ENCODE measurements at regions not wholly inside any gene's neighbourhood (a gene's known extent, or its start where the extent isn't known, plus 50 kb on each side); places are given as distances from the start of the nearest gene placed in this dataset.

DNA sequence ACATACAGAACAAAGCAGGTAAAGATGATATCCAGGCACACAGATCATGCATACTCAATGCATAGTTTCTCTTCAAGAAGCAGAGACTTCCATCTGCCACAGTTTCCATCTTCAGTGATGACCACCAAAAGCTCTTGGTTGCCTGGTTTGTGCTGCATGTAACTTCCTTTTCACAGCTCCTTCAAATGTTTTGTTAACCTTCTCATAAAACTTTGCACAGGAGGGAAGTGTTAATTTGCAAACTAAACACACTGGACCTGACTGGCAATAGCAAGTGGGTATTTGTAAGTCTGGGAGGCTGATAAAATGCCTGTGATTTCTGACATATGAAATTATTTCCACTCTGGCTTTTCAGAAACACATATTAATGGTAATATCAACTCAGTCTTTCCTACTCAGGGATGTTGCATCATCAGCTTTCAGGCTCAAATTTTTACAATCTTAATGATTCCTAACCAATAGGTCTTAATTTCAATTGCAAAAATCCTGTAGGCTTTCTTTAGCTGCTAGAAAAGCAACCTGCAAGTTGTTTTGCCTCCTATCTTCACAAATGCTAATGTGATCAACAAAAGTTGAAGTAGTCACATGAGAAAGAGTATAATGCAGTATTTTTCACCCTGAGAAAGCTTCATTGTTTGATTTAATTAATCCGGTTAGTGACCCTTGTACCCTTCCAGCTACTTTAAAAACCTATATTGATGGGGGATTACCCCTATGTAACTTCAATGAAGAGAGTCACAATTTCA lies 575.6 kb downstream of the DIAPH3 start:
- H3K27me3 ChIP-seq (ENCODE audit: control insufficient read depth in 1 of 2, insufficient read depth in 2 of 2, low read length in 2 of 2), result no peaks in the 10 kb centered on the region
- WGBS, 2 donors, result 69 to 80% methylated on average over 1 of the region's 1 CpG
- no peaks in the 10 kb centered on the region for H3K36me3 ChIP-seq (ENCODE audit: control insufficient read depth in 2 of 2, insufficient read depth in 2 of 2, low read length in 1 of 2)
- H3K4me3 ChIP-seq (ENCODE audit: low read depth in 1 of 2, low read length in 2 of 2), result no peak overlapping the region
- no peak overlapping the region for H3K27ac ChIP-seq (ENCODE audit: low read depth in 2 of 2, low read length in 1 of 2)
- H3K9me3 ChIP-seq (ENCODE audit: control insufficient read depth in 2 of 2, insufficient read depth in 1 of 2, low read depth in 1 of 2, low read length in 1 of 2), result no peaks in the 10 kb centered on the region
- H3K4me1 ChIP-seq (ENCODE audit: control insufficient read depth in 2 of 2, insufficient read depth in 2 of 2, low read length in 1 of 2), result no peaks in the 10 kb centered on the region

DNA sequence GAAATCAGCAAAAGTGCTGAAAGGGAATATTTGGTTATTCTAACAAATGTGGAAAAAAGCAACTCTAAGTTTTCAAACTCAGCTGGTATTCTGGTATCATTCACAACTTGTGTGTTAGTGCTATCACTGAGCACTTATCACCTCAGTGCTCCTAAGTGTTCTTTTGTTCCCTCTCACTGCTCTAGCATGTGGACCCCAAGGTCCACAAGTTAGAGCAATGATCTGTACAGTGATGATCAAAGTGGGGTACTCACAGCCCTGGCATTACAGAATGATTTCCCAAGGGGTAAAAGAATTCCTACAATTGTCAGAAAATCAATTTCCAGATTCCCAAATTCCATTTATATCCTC lies 575.0 kb downstream of the DIAPH3 start:
- H3K27me3 ChIP-seq (ENCODE audit: control insufficient read depth in 1 of 2, insufficient read depth in 2 of 2, low read length in 2 of 2), result no peaks in the 10 kb centered on the region
- no peak overlapping the region for H3K27ac ChIP-seq (ENCODE audit: low read depth in 2 of 2, low read length in 1 of 2)
- H3K36me3 ChIP-seq (ENCODE audit: control insufficient read depth in 2 of 2, insufficient read depth in 2 of 2, low read length in 1 of 2), result no peaks in the 10 kb centered on the region
- no peaks in the 10 kb centered on the region for H3K9me3 ChIP-seq (ENCODE audit: control insufficient read depth in 2 of 2, insufficient read depth in 1 of 2, low read depth in 1 of 2, low read length in 1 of 2)
- no peaks in the 10 kb centered on the region for H3K4me1 ChIP-seq (ENCODE audit: control insufficient read depth in 2 of 2, insufficient read depth in 2 of 2, low read length in 1 of 2)
- no peak overlapping the region for H3K4me3 ChIP-seq (ENCODE audit: low read depth in 1 of 2, low read length in 2 of 2)

- no peak overlapping the region for H3K27ac ChIP-seq (ENCODE audit: low read depth in 2 of 2, low read length in 1 of 2)
- H3K4me1 ChIP-seq (ENCODE audit: control insufficient read depth in 2 of 2, insufficient read depth in 2 of 2, low read length in 1 of 2), result no peaks in the 10 kb centered on the region
- H3K27me3 ChIP-seq (ENCODE audit: control insufficient read depth in 1 of 2, insufficient read depth in 2 of 2, low read length in 2 of 2), result no peaks in the 10 kb centered on the region
- peaks cover 3% of the 10 kb centered on the region in 2 donors for H3K9me3 ChIP-seq (ENCODE audit: control insufficient read depth in 2 of 2, insufficient read depth in 1 of 2, low read depth in 1 of 2, low read length in 1 of 2)
- no peaks in the 10 kb centered on the region for H3K36me3 ChIP-seq (ENCODE audit: control insufficient read depth in 2 of 2, insufficient read depth in 2 of 2, low read length in 1 of 2)
- H3K4me3 ChIP-seq (ENCODE audit: low read depth in 1 of 2, low read length in 2 of 2), result no peak overlapping the region
Measured at GRCh38 chr13:59601993-59602392, 561.7 kb downstream of the DIAPH3 start.

DNA sequence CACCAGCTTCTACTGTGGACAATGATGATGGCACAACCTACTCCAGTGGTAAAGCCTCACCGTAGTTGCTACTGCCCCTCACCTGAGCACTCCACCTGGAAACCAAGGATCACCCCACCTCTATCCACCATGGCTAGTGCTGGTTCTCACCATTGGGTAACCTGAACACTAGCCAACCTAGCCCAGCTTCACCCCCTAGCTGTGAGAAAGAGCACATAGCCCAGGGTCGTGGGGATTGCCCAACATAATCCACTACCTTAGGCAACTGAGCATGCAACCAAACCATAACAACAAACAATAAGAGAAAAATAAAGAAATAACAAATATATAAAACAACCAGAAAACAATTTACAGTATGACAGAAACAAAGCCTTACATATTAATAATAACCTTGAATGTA lies 560.1 kb downstream of the DIAPH3 start:
- 83 to 90% methylated on average over 2 of the region's 2 CpGs for WGBS, 2 donors
- H3K27ac ChIP-seq (ENCODE audit: low read depth in 2 of 2, low read length in 1 of 2), result no peak overlapping the region
- peaks cover 0 to 3% of the 10 kb centered on the region in 2 donors for H3K9me3 ChIP-seq (ENCODE audit: control insufficient read depth in 2 of 2, insufficient read depth in 1 of 2, low read depth in 1 of 2, low read length in 1 of 2)
- no peak overlapping the region for H3K4me3 ChIP-seq (ENCODE audit: low read depth in 1 of 2, low read length in 2 of 2)
- no peaks in the 10 kb centered on the region for H3K4me1 ChIP-seq (ENCODE audit: control insufficient read depth in 2 of 2, insufficient read depth in 2 of 2, low read length in 1 of 2)
- H3K27me3 ChIP-seq (ENCODE audit: control insufficient read depth in 1 of 2, insufficient read depth in 2 of 2, low read length in 2 of 2), result no peaks in the 10 kb centered on the region
- H3K36me3 ChIP-seq (ENCODE audit: control insufficient read depth in 2 of 2, insufficient read depth in 2 of 2, low read length in 1 of 2), result no peaks in the 10 kb centered on the region

- 33 to 39% methylated on average over 1 of the region's 1 CpG for WGBS, 2 donors
- Histone ChIP-seq H3K27me3 (ENCODE audit: control insufficient read depth in 1 of 2, insufficient read depth in 2 of 2, low read length in 2 of 2) (no peaks in the 10 kb centered on the region), H3K9me3 (ENCODE audit: control insufficient read depth in 2 of 2, insufficient read depth in 1 of 2, low read depth in 1 of 2, low read length in 1 of 2) (peaks cover 0 to 3% of the 10 kb centered on the region in 2 donors)
Measured at GRCh38 chr13:59607172-59607571, 556.6 kb downstream of the DIAPH3 start.

DNA sequence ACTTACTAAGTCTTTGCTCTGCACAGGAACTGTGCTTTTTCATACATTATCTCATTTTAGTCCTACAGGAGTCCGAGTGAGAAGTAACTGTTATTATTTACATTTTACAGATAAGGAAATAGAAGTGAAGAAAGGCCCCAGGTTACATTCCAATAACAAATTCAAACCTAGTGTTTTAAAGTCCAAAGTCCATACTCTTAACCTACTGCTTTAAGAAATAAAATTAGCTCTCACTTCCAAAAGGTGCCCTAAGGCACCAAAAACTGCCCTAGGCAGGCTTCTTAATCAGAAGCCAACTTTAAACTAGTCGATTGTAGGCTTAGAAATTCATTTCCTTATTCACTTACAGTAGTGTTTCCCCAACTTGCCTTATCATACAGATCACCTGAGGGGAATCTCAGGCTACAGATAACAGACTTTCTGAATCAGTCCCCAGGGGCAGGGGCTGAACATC lies 555.9 kb downstream of the DIAPH3 start:
- H3K36me3 ChIP-seq (ENCODE audit: control insufficient read depth in 2 of 2, insufficient read depth in 2 of 2, low read length in 1 of 2), result no peaks in the 10 kb centered on the region
- H3K4me1 ChIP-seq (ENCODE audit: control insufficient read depth in 2 of 2, insufficient read depth in 2 of 2, low read length in 1 of 2), result no peaks in the 10 kb centered on the region
- no peak overlapping the region for H3K27ac ChIP-seq (ENCODE audit: low read depth in 2 of 2, low read length in 1 of 2)
- H3K9me3 ChIP-seq (ENCODE audit: control insufficient read depth in 2 of 2, insufficient read depth in 1 of 2, low read depth in 1 of 2, low read length in 1 of 2), result peaks cover 0 to 3% of the 10 kb centered on the region in 2 donors
- 17 to 42% methylated on average over 2 of the region's 2 CpGs for WGBS, 2 donors
- no peak overlapping the region for H3K4me3 ChIP-seq (ENCODE audit: low read depth in 1 of 2, low read length in 2 of 2)
- H3K27me3 ChIP-seq (ENCODE audit: control insufficient read depth in 1 of 2, insufficient read depth in 2 of 2, low read length in 2 of 2), result no peaks in the 10 kb centered on the region

More at GRCh38 chr13:59607172-59607571, 556.6 kb downstream of the DIAPH3 start:
- no peak overlapping the region for H3K4me3 ChIP-seq (ENCODE audit: low read depth in 1 of 2, low read length in 2 of 2)
- no peak overlapping the region for H3K27ac ChIP-seq (ENCODE audit: low read depth in 2 of 2, low read length in 1 of 2)
- H3K36me3 ChIP-seq (ENCODE audit: control insufficient read depth in 2 of 2, insufficient read depth in 2 of 2, low read length in 1 of 2), result no peaks in the 10 kb centered on the region
- no peaks in the 10 kb centered on the region for H3K4me1 ChIP-seq (ENCODE audit: control insufficient read depth in 2 of 2, insufficient read depth in 2 of 2, low read length in 1 of 2)

GRCh38 chr13:59609421-59609820 lies 554.3 kb downstream of the DIAPH3 start:
- H3K27ac ChIP-seq (ENCODE audit: low read depth in 2 of 2, low read length in 1 of 2), result no peak overlapping the region
- no peak overlapping the region for H3K4me3 ChIP-seq (ENCODE audit: low read depth in 1 of 2, low read length in 2 of 2)
- H3K4me1 ChIP-seq (ENCODE audit: control insufficient read depth in 2 of 2, insufficient read depth in 2 of 2, low read length in 1 of 2), result no peaks in the 10 kb centered on the region
- no peaks in the 10 kb centered on the region for H3K9me3 ChIP-seq (ENCODE audit: control insufficient read depth in 2 of 2, insufficient read depth in 1 of 2, low read depth in 1 of 2, low read length in 1 of 2)
- H3K27me3 ChIP-seq (ENCODE audit: control insufficient read depth in 1 of 2, insufficient read depth in 2 of 2, low read length in 2 of 2), result no peaks in the 10 kb centered on the region
- no peaks in the 10 kb centered on the region for H3K36me3 ChIP-seq (ENCODE audit: control insufficient read depth in 2 of 2, insufficient read depth in 2 of 2, low read length in 1 of 2)

Data from esophagus (tissue), 2 donors.